GM19193 (cell line): ENCODE measurements at regions not wholly inside any gene's neighbourhood (a gene's known extent, or its start where the extent isn't known, plus 50 kb on each side); places are given as distances from the start of the nearest gene placed in this dataset.

Source experiments
- POLR2A ChIP-seq: IDR thresholded peaks from 4 replicates; pipeline ENCODE4 v1.6.1; 2011; ENCODE audit not compliant: insufficient read depth, insufficient read length; ENCODE audit errors: extremely low read depth

DNA sequence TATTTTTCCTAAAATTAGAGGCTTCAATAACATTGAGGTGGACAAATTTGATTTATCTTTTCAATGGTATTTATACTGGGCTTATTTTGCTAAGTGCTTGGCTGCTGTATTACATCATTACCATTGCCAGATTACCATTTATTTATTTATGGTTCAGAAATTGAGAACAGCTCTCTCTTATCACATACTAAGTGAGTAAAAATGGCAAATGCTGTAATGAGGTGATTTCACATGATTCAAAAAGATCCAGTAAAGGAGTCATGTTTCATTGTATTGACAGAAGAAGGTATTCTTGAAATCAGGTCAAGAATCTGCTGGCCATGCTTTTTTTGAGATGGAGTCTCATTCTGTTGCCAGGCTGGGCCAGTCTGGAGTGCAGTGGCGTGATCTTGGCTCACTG, 322.6 kb downstream of the KIF20B start:
- no peak for TF ChIP-seq POLR2A

DNA sequence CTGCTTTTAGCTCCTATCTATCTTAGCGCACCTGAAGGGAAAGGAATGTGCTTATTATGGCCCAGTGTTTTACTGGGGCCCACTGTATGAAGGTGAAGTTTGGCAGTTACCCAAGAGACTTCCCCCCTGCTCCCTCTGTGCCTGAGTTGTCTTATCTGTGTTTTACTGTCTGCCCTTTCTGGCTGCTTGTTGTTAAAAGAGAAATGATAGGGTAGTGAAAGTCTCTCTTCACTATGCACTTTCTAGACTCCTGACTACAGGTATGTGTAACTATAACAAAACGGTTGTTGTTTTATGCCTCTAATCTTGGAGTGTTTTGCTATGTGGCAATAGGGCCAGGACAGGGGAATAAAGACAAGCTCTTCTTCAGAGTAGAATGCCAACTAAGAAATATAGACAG, 326.9 kb downstream of the KIF20B start:
- TF ChIP-seq POLR2A, result no peak

DNA sequence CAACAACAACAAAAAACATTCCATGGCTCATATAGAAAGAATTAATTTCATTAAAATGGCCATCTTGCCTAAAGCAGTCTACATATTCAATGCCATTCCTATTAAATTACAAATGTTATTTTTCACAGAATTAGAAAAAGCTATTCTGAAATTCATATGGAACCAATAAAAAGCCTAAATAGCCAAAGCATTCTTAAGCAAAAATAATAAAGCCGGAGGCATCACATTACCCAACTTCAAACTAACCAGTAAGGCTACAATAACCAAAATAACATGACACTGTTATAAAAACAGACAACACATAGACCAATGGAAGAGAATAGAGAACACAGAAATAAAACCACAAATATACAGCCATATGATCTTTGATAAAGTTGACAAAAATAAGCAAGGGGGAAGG, 330.4 kb downstream of the KIF20B start:
- no peak for TF ChIP-seq POLR2A

DNA sequence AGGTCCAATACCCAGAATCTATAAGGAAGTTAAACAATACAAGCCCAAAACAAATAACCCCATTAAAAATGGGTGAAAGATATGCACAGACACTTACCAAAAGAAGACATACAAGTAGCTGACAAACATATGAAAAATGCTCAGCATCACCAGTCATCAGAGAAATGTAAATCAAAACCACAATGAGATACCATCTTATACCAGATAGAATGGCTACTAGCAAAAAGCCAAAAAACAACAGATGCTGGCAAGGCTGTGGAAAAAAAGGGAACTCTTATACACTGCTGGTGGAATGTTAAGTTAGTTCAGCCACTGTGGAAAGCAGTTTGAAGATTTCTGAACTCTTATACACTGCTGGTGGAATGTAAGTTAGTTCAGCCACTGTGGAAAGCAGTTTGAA, 331.1 kb downstream of the KIF20B start:
- no peak for TF ChIP-seq POLR2A

- no peak for TF ChIP-seq POLR2A
These were observed 340.2 kb downstream of the KIF20B start for GRCh38 chr10:90041585-90041984.

GRCh38 chr10:90042075-90042474, 340.7 kb downstream of the KIF20B start:
- no peak for TF ChIP-seq POLR2A

- TF ChIP-seq POLR2A, result no peak
These were observed 345.9 kb downstream of the KIF20B start for GRCh38 chr10:90047243-90047729.

DNA sequence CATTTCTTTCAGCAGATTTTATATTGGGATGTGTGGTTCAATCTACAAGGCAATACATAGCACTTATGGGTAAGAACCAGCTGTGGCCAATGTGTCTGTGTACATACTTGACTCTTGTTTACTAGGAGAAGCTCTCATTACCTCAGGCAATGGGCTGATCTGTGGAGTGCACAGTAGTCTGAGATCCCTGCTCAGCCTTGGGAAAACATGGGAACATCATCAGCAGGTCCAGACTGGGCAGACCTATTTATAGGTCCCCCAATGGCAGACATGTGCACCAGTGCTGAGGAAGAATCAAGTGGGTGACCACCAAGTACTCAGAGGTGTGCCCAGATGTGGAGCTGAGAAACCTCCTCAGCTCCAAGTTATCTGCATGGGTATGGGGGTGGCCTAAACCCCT, 349.7 kb downstream of the KIF20B start:
- TF ChIP-seq POLR2A, result no peak

DNA sequence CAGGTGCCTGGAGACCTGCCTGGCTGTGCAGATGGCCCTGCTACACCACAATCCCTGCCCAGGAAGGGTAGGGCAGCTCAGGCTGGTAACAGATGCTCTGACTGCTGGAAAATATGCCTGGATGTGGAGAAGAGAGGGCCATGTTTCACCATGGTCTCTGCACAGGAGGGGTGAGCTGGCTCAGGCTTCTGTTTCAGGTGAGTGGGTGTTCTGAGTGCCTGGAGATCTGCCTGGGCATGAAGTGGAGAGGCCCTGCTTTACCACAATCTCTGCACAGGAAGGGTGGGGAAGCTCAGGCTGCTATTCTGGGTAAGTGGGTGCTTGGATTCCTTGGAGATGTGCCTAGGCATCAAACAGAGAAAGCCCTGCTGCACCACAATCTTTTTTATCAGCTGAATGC, 350.1 kb downstream of the KIF20B start:
- TF ChIP-seq POLR2A, result no peak

GRCh38 chr10:90062786-90063185, 361.4 kb downstream of the KIF20B start:
- no peak for TF ChIP-seq POLR2A

DNA sequence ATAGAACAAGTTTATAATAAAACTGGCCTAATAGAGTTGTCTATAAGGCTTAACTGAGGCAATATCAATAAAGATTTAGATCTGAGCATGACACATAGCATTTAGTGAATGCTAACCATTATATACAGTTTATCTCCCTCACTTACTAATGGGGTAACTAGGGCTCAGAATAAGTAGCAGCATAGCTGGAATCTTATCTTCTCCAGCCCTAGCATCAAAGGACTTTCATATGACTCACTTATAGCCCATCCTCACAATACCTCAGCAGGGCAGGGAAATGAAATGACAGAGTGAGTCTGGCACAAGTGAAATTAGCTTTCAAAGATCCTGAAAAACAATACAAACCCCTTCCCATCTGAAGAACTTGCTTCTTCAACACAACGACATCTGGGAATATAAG, 362.9 kb downstream of the KIF20B start:
- TF ChIP-seq POLR2A, result no peak

DNA sequence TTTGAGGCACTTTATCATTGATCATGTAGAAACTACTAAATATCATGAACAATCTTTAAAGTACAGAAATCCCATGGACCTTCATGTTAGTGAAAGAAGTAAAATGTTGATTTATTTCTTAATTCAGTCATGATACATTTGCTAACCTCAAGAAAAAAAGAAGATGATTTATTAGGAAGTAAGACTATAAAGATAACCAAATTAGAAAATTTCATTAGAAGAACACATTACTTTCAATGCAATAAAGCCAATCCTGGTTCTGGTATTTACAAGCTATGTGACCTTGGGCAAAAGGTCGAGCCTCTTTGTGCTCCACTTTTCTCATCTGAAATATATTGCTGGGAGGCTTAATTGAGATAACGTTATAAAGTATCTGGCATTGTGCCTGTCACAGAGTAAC, 365.0 kb downstream of the KIF20B start:
- TF ChIP-seq POLR2A, result no peak

DNA sequence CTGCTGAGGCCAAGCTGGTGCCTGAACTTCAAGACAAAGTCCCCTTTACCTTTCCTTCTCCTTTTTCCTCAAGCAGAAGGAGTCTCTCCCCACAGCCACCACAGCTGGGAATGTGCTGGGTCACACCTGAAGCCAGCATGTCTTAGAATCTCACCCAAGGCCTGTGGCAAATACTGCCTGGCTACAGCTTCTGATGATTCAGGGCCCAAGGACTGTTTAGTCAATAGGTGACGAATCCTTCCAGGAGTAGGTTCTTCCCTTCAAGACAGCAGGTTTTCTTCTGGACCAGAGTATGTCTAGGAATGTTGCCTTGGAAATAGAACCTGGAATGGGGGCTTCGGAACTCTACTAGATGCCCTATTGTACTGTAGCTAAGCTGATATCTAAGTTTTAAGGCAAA, 374.6 kb downstream of the KIF20B start:
- TF ChIP-seq POLR2A, result no peak

- TF ChIP-seq POLR2A, result no peak
These were observed 378.4 kb downstream of the KIF20B start for GRCh38 chr10:90079819-90080218.

- no peak for TF ChIP-seq POLR2A
These were observed 386.0 kb downstream of the KIF20B start for GRCh38 chr10:90087197-90088023.

DNA sequence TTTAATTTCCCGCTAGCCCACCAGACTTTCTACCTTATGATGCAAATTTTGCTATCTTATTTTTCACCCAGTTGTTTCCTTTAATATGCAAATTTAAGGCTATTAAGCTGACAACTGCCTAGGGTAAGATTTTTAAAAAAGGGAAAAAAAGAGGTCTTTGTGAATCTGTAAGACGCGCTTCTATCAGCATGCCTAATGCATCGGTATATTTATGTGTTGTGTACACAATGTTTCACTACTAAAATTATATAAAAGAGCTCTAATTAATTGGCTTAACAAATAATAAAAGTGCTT, 386.6 kb downstream of the KIF20B start:
- no peak for TF ChIP-seq POLR2A

- TF ChIP-seq POLR2A, result no peak
These were observed 388.3 kb downstream of the KIF20B start for GRCh38 chr10:90089719-90090118.

- no peak for TF ChIP-seq POLR2A
These were observed 394.8 kb downstream of the KIF20B start for GRCh38 chr10:90096196-90096595.

GRCh38 chr10:90111671-90112070, 410.3 kb downstream of the KIF20B start:
- TF ChIP-seq POLR2A, result no peak
